ENCODE measurements at regions not wholly inside any gene's neighbourhood (a gene's known extent, or its start where the extent isn't known, plus 50 kb on each side); places are given as distances from the start of the nearest gene placed in this dataset.
"Not testable (repeated sequence)": the region's sequence is repeated elsewhere in the genome, so short reads cannot be mapped to it uniquely, and the experiment has no call there.

DNA sequence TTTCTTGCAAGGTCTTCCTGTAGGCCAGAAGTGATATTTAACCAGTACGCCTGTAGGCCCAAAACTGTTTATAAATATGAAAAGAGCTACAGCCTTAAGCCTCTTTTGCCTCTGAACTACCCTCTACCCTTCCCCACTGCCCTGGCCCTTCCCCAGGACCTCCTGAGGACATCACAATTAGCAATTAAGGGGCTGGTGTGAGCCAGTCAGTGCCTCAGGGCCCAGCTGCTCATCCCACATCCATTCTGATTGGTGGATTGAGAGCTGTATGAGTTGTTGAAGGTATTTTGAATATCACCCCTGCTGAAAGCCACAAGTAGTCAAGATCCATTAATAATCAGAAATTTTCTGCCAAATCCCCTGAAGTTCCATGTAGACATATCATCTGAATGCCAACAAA is 126.3 kb upstream of the TACR1 start:
- DNase-seq (ENCODE audit: low spot score) = no peak

GRCh38 chr2:75324861-75325284 is 125.6 kb upstream of the TACR1 start:
- DNase-seq (ENCODE audit: low spot score) = no peak

DNA sequence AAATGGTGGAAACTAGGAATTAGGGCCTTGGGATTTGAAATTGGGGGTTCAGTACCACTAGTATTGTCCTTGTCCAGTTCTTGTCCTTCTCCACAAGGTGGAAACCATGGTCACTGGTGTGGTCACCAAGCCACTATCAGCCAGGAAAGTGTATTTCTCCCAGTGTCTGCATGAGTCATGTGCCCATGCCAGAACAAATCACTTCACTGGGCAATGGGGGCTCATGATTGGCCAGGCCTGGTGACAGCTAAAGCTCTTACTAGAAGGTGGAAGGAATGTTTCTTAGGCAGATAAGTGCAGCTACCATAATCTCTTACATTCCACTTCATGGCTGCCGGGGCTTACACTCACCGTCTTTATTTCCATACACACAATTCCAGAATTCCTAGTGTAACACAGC is 124.8 kb upstream of the TACR1 start:
- DNase-seq (ENCODE audit: low spot score) = no peak

DNA sequence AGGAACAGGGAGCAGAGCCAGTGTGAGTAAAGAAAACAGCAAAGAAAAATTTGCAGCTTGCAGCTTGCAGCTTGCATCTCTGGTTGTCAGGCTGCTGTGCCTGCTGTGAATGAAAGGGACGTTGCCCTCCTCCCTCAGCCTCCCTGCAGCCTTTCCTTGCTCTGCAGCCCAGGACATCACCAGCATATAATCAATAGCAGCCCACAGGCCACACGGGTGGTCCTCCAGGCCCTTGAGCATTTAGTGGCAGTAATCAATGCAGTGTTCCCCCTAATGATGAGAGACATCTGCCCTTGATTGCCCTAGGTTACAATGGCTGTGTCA is 122.2 kb upstream of the TACR1 start:
- DNase-seq (ENCODE audit: low spot score) = no peak

DNA sequence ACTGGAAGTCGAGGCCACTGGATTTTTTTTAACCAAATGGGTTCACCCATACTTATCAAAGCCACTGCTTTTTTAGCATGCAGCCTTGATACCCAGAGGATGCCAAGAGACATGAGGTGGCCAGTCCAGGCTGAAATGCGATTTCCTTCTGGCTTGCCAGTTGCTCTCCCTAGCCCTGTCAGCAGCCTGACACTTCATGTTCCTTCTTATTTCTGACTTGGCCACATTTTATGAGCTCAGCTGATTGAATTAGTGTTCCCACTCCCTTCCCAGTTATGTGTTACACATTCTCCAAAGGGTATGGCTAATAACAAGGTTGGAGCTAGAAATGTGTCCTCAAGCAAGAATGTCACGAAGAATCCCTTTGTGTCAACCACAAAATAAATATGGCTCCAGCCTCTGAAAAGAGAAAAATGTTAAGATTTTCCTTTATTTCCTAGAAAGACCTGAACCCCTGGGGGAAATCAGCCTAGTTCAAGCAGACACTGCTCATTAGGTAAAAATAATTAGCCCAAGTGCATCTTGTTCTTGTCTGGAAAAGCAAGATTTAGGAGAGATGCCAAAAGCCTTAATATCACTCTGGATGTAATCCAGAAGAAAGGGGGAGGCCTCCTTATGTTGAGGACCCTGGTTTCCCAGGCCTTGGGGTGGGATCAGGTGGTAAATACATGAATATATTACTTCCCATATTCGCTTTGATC is 121.7 kb upstream of the TACR1 start:
- DNase-seq (ENCODE audit: low spot score) = no peak

- no peak for DNase-seq (ENCODE audit: low spot score)
Observed at GRCh38 chr2:75319951-75320350, 120.6 kb upstream of the TACR1 start.

DNA sequence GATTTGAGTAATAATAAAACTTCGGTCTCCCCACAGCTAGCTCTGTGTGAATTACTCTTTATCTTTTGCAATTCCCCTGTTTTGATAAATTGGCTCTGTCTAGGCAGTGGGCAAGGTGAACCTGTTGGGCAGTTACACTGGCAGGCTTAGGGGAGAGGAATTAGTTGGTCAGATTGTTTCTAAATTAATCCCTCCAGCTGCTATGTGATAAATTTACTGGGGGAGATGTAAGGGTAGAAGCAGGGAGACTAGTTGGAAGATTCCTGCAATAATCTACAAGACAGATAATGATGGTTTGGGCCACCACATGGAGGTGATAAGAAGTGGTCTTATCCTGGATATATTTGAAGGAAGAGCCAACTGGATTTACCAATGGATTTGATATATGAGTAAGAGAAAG is 118.5 kb upstream of the TACR1 start:
- DNase-seq (ENCODE audit: low spot score) = no peak

GRCh38 chr2:75317316-75317715 is 118.0 kb upstream of the TACR1 start:
- no peak for DNase-seq (ENCODE audit: low spot score)

- no peak for DNase-seq (ENCODE audit: low spot score)
Observed at GRCh38 chr2:75315436-75315835, 116.1 kb upstream of the TACR1 start.

DNA sequence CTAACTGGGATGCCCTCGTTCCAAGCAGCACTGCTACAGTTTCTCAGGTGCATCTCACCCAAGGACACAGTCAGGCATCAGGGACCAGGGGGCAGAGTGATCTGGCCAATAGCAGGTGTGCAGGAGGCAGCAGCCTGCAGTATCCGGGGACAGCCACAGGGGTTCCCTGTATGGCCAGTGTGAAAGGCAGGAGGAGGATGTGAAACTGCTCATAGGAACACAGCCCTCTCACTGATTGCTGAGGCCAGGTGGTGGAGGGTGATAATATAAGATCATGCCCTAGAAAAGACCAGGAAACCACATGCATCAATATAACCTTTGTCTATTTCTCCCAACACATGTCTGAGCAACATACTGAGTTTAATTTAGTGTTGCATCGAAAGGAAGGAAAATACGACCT is 112.7 kb upstream of the TACR1 start:
- no peak for DNase-seq (ENCODE audit: low spot score)

DNA sequence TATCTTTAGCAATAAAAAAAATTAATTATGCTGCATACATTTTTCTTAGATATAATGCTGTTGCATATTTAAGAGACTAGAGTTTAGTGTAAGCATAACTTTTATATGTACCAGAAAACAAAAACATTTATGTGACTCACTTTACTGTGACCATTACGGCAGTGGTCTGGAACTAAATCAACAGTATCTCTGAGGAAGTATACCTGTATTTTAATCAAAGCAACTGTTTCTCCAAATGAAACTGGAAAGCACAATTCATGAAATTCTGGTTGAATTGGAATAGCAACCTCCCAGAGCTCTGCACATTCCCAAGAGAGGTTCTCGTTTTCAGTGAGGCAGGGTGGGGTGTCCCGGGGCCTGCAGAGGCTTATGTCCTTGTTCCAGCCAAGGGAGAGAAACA is 112.2 kb upstream of the TACR1 start:
- no peak for DNase-seq (ENCODE audit: low spot score)

DNA sequence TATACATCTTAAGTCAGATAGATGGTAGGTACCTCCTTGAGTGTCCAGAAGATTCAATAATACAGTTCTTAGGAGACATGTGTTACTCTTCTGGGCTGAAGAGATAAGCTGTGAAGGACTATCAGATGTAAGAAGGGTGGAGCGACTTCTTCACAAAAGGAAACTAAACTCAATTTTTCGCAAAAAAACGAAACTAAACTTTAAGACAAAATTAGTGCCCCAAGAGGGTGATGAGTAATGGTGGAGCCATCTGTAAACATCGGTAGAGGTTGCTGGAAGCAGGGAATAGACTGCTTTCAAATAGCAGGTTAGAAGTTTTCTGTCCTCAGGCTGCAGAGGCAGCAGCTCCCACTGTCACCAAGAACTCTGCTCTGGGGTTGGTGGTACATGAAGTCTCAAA is 111.6 kb upstream of the TACR1 start:
- DNase-seq (ENCODE audit: low spot score) = peak; percentile 18

GRCh38 chr2:75309596-75310463 is 110.5 kb upstream of the TACR1 start:
- no peak for DNase-seq (ENCODE audit: low spot score)

GRCh38 chr2:75303227-75303626 is 103.9 kb upstream of the TACR1 start:
- no peak for DNase-seq (ENCODE audit: low spot score)

- DNase-seq (ENCODE audit: low spot score) = no peak
Observed at GRCh38 chr2:75294362-75294761, 95.0 kb upstream of the TACR1 start.

- no peak for DNase-seq (ENCODE audit: low spot score)
Observed at GRCh38 chr2:75292826-75293225, 93.5 kb upstream of the TACR1 start.

DNA sequence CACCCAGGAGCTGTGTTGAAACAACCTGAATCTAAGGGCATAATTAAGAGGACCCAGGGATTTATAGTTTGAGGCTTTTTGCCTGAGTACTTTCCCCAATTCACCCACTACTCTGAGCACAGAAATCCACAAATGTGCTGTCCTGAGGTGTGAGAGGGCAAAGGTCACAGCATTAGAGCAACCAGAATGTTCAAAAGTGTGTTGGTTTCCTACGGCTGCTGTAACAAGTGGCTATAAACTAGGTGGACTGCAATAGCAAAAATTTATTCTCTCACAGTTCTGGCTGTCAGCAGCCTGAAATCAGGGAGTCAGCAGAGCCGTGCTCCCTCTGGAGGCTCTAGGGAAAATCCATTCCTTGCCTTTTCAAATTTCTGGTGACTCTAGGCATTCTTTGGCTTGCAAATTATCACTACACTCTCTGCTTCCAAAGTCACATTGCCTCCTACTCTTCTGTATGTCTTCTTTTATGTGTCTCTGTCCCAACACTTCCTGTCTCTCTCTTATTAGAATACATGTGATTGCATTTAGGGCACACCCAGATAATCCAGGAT is 91.4 kb upstream of the TACR1 start:
- DNase-seq (ENCODE audit: low spot score) = peak; percentile 22

- DNase-seq (ENCODE audit: low spot score) = peak; percentile 16
Observed at GRCh38 chr2:75289771-75290170, 90.5 kb upstream of the TACR1 start.

DNA sequence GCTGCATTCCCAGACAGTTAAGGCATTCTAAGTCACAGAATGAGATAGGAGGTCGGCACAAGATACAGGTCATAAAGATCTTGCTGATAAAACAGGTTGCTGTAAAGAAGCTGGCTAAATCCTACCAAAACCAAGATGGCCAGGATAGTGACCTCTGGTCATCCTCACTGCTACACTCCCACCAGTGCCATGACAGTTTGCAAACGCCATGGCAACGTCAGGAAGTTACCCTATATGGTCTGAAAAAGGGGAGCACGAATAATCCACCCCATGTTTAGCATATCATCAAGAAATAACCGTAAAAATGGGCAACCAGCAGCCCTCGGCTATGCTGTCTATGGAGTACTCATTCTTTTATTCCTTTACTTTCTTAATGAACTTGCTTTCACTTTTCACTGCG is 89.9 kb upstream of the TACR1 start:
- DNase-seq (ENCODE audit: low spot score) = not testable (repeated sequence)

DNA sequence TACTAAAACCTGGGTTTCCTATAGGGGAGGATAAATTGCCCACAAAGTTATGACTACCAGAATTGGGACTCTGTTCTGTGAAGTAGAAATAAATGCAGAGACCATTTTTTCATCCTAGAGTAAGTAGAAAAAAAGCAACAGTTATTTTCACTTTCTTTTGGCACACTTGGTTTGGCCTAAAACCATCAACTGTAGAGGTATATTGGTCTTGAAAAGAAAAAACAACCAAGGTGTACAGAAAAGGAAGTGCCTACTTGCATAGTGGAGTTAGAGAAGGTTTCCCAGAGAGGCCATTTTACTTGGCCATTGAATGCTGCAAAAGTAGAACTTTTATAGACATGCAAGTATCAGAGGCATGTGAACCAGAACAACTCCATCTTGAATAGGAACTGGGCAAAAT is 89.4 kb upstream of the TACR1 start:
- no peak for DNase-seq (ENCODE audit: low spot score)

DNA sequence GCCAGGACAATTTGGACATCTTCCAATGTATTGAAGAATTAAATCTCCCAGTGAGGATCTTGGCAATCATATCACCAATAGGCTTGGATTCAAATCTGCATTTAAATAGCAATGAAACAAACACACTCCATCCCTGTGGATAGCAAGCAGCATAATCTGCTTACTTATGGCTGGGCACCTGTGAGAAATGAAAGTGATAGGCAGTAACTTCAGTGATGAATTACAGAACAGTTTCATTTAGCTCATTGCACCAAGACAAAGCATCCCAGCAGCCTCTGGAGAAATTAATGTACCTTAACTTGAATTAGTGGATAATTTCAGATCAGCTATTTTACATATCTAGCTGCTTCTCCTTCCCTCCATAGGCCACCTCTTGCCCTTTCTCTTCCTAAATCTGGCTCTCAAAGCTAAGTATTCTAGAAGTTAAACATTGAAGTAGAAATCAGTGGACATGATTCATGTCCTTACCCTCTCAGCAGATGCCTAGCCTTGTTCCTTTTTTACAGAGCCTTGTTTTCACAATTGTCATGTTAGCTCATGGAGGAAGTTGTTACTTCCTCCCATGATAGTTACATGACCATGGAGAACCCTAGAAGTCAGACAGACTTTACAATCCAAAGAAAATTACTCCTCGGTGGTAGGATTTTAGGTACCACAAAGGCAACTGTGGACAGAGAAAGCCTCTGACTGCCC is 88.5 kb upstream of the TACR1 start:
- DNase-seq (ENCODE audit: low spot score) = no peak

DNA sequence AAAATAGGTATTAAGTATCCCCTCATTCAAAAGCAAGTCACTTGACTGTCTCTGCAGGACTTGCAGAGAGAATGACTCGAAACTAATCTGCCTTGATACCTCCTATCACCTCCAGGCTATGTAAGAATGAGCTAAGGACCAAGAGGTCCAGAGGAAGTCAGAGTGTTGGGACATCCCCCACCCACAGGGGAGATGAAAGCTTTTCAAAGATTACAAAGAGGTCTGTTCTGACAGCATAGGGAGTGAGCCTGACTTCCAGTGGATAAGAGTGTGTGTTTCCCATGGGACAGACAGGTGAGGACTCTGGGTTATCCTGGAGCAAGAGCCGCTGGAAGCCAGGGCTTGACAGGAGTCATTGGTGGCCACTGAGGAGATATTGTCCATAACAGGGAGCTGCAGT is 85.0 kb upstream of the TACR1 start:
- DNase-seq (ENCODE audit: low spot score) = no peak
